ENCODE measurements at regions not wholly inside any gene's neighbourhood (a gene's known extent, or its start where the extent isn't known, plus 50 kb on each side); places are given as distances from the start of the nearest gene placed in this dataset.

GRCh38 chr11:103530257-103530656 is 421.0 kb downstream of the DYNC2H1 start:
- no peak for DNase-seq (ENCODE audit: low read depth in 3 of 3, low spot score in 2 of 3)

- no peak for DNase-seq (ENCODE audit: low read depth in 3 of 3, low spot score in 2 of 3)
Measured at GRCh38 chr11:103532133-103532788, 423.0 kb downstream of the DYNC2H1 start.

GRCh38 chr11:103534191-103534590 is 425.0 kb downstream of the DYNC2H1 start:
- DNase-seq (ENCODE audit: low read depth in 3 of 3, low spot score in 2 of 3), result no peak

GRCh38 chr11:103534959-103535358 is 425.7 kb downstream of the DYNC2H1 start:
- DNase-seq (ENCODE audit: low read depth in 3 of 3, low spot score in 2 of 3), result no peak

GRCh38 chr11:103536335-103536722 is 427.1 kb downstream of the DYNC2H1 start:
- DNase-seq (ENCODE audit: low read depth in 3 of 3, low spot score in 2 of 3), result no peak

- no peak for DNase-seq (ENCODE audit: low read depth in 3 of 3, low spot score in 2 of 3)
Measured at GRCh38 chr11:103537904-103538502, 428.8 kb downstream of the DYNC2H1 start.

- no peak for DNase-seq (ENCODE audit: low read depth in 3 of 3, low spot score in 2 of 3)
Measured at GRCh38 chr11:103539166-103539565, 429.9 kb downstream of the DYNC2H1 start.

- DNase-seq (ENCODE audit: low read depth in 3 of 3, low spot score in 2 of 3), result no peak
Measured at GRCh38 chr11:103541186-103541795, 432.1 kb downstream of the DYNC2H1 start.

GRCh38 chr11:103542851-103543250 is 433.6 kb downstream of the DYNC2H1 start:
- DNase-seq (ENCODE audit: low read depth in 3 of 3, low spot score in 2 of 3), result no peak

- DNase-seq (ENCODE audit: low read depth in 3 of 3, low spot score in 2 of 3), result no peak
Measured at GRCh38 chr11:103543456-103543855, 434.2 kb downstream of the DYNC2H1 start.

- no peak for DNase-seq (ENCODE audit: low read depth in 3 of 3, low spot score in 2 of 3)
Measured at GRCh38 chr11:103544874-103545273, 435.6 kb downstream of the DYNC2H1 start.

GRCh38 chr11:103545551-103545950 is 436.3 kb downstream of the DYNC2H1 start:
- DNase-seq (ENCODE audit: low read depth in 3 of 3, low spot score in 2 of 3), result no peak

- no peak for DNase-seq (ENCODE audit: low read depth in 3 of 3, low spot score in 2 of 3)
Measured at GRCh38 chr11:103546236-103546635, 437.0 kb downstream of the DYNC2H1 start.

- no peak for DNase-seq (ENCODE audit: low read depth in 3 of 3, low spot score in 2 of 3)
Measured at GRCh38 chr11:103547024-103547423, 437.8 kb downstream of the DYNC2H1 start.

- DNase-seq (ENCODE audit: low read depth in 3 of 3, low spot score in 2 of 3), result no peak
Measured at GRCh38 chr11:103547691-103548090, 438.5 kb downstream of the DYNC2H1 start.

- DNase-seq (ENCODE audit: low read depth in 3 of 3, low spot score in 2 of 3), result no peak
Measured at GRCh38 chr11:103548838-103549237, 439.6 kb downstream of the DYNC2H1 start.

GRCh38 chr11:103550811-103551210 is 441.6 kb downstream of the DYNC2H1 start:
- no peak for DNase-seq (ENCODE audit: low read depth in 3 of 3, low spot score in 2 of 3)

GRCh38 chr11:103552086-103552485 is 442.9 kb downstream of the DYNC2H1 start:
- DNase-seq (ENCODE audit: low read depth in 3 of 3, low spot score in 2 of 3), result no peak

GRCh38 chr11:103556171-103556570 is 446.9 kb downstream of the DYNC2H1 start:
- DNase-seq (ENCODE audit: low read depth in 3 of 3, low spot score in 2 of 3), result no peak

GRCh38 chr11:103566116-103566515 is 456.9 kb downstream of the DYNC2H1 start:
- DNase-seq (ENCODE audit: low read depth in 3 of 3, low spot score in 2 of 3), result no peak

- DNase-seq (ENCODE audit: low read depth in 3 of 3, low spot score in 2 of 3), result no peak
Measured at GRCh38 chr11:103581760-103582159, 454.7 kb upstream of the DDI1 start.

- DNase-seq (ENCODE audit: low read depth in 3 of 3, low spot score in 2 of 3), result no peak
Measured at GRCh38 chr11:103582351-103582909, 454.0 kb upstream of the DDI1 start.
